ENCODE measurements at regions not wholly inside any gene's neighbourhood (a gene's known extent, or its start where the extent isn't known, plus 50 kb on each side); places are given as distances from the start of the nearest gene placed in this dataset.

- Histone ChIP-seq H3K4me1 (peaks cover 0 to 13% of the 10 kb centered on the region in 2 donors), H3K9me3 (no peaks in the 10 kb centered on the region), H3K27me3 (no peaks in the 10 kb centered on the region), H3K4me3 (no peak overlapping the region), H3K36me3 (no peaks in the 10 kb centered on the region), H3K27ac (peak overlapping the region; percentile 54 to 72)
- DNase-seq (ENCODE audit: low spot score) = peak; percentile 79
- peak in 1 of 2 donors; percentile 78 for TF ChIP-seq CTCF (IDR thresholded peaks at IDR 0.05)
Measured at GRCh38 chr6:140441256-140441655, 1066.8 kb upstream of the CITED2 start.

GRCh38 chr6:140440223-140440835 lies 1065.9 kb upstream of the CITED2 start:
- Histone ChIP-seq H3K4me1 (peaks cover 0 to 13% of the 10 kb centered on the region in 2 donors), H3K27ac (peak overlapping the region; percentile 0 to 72), H3K27me3 (no peaks in the 10 kb centered on the region), H3K36me3 (no peaks in the 10 kb centered on the region), H3K4me3 (no peak overlapping the region), H3K9me3 (no peaks in the 10 kb centered on the region)
- TF ChIP-seq CTCF (IDR thresholded peaks at IDR 0.05) = no peak
- DNase-seq (ENCODE audit: low spot score) = no peak

- H3K9me3 ChIP-seq = no peaks in the 10 kb centered on the region
- no peaks in the 10 kb centered on the region for H3K27me3 ChIP-seq
- peak overlapping the region in 1 of 2 donors; percentile 31 for H3K27ac ChIP-seq
- H3K36me3 ChIP-seq = no peaks in the 10 kb centered on the region
- H3K4me3 ChIP-seq = no peak overlapping the region
- peaks cover 0 to 13% of the 10 kb centered on the region in 2 donors for H3K4me1 ChIP-seq
- TF ChIP-seq CTCF (IDR thresholded peaks at IDR 0.05) = no peak
- DNase-seq (ENCODE audit: low spot score) = no peak
Measured at GRCh38 chr6:140438346-140438735, 1063.9 kb upstream of the CITED2 start.

- Histone ChIP-seq H3K4me3 (no peak overlapping the region), H3K36me3 (no peaks in the 10 kb centered on the region), H3K9me3 (no peaks in the 10 kb centered on the region), H3K27me3 (no peaks in the 10 kb centered on the region), H3K4me1 (peaks cover 0 to 13% of the 10 kb centered on the region in 2 donors), H3K27ac (peak overlapping the region in 1 of 2 donors; percentile 31)
- no peak for TF ChIP-seq CTCF (IDR thresholded peaks at IDR 0.05)
- no peak for DNase-seq (ENCODE audit: low spot score)
Measured at GRCh38 chr6:140437619-140438345, 1063.3 kb upstream of the CITED2 start.

- no peaks in the 10 kb centered on the region for H3K27me3 ChIP-seq
- H3K9me3 ChIP-seq = no peaks in the 10 kb centered on the region
- no peak overlapping the region for H3K4me3 ChIP-seq
- no peaks in the 10 kb centered on the region for H3K36me3 ChIP-seq
- no peak overlapping the region for H3K27ac ChIP-seq
- no peak for DNase-seq (ENCODE audit: low spot score)
- peaks cover 0 to 10% of the 10 kb centered on the region in 2 donors for H3K4me1 ChIP-seq
- no peak for TF ChIP-seq CTCF (IDR thresholded peaks at IDR 0.05)
Measured at GRCh38 chr6:140436023-140436811, 1061.8 kb upstream of the CITED2 start.

All from right atrium auricular region (tissue), 2 donors.